ENCODE measurements at regions not wholly inside any gene's neighbourhood (a gene's known extent, or its start where the extent isn't known, plus 50 kb on each side); places are given as distances from the start of the nearest gene placed in this dataset.

GRCh38 chr18:6525604-6526003 lies 110.9 kb upstream of the L3MBTL4 start:
- TF ChIP-seq POLR2A (IDR thresholded peaks at IDR 0.05) (no peak), CTCF (IDR thresholded peaks at IDR 0.05) (no peak)
